ENCODE measurements at regions not wholly inside any gene's neighbourhood (a gene's known extent, or its start where the extent isn't known, plus 50 kb on each side); places are given as distances from the start of the nearest gene placed in this dataset.

DNA sequence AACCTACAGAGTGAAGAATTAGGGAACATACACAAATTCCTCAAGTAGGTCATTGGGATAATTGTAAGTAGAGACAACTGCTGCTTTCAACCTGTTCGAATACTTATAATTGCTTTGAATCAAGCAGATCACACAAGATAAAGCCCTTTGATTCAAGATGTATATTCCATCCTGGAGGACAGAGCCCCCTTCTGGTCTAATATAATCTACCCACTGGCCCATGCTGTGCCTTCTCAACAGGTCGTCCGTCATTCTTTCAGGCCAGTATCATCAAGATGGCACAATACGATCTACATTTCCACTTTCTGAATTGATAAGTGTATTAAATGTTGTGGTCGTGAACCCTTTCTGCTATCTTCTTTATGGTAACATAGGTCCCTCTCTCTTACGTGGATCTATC, 387.0 kb upstream of the CDH19 start:
- H3K4me3 Mint-ChIP-seq = no peak overlapping the region
- H3K9me3 Mint-ChIP-seq = peaks cover 7% of the 10 kb centered on the region
- no peaks in the 10 kb centered on the region for H3K27me3 Mint-ChIP-seq (ENCODE audit: insufficient read depth)
- no peaks in the 10 kb centered on the region for H3K4me1 Mint-ChIP-seq (ENCODE audit: low read depth)
- no peak overlapping the region for H3K27ac Mint-ChIP-seq
- no peaks in the 10 kb centered on the region for H3K36me3 Mint-ChIP-seq (ENCODE audit: low read depth)
- intact Hi-C loops (cut with micrococcal nuclease) = no loop called here
- DNase-seq (ENCODE audit: low spot score) = no peak

DNA sequence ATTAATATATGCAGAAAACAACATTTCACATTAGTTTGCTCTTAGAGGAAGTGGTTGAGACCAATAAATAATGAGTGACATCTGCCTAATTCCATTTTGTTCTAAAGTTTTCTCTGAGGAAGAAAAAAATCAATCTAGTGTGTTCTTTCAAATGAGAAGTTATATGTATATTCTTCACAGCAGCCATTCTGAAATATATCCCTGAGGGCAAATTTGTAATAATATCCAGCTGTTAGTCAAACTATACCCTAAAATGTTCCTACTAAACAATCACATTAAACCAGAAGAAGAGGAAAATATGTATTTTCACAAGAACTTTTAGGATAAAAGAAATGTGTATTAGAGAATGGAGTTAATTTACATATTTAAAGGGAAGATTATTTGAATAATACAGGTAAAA, 375.1 kb upstream of the CDH19 start:
- Mint-ChIP-seq H3K4me3 (no peak overlapping the region), H3K36me3 (ENCODE audit: low read depth) (no peaks in the 10 kb centered on the region), H3K4me1 (ENCODE audit: low read depth) (no peaks in the 10 kb centered on the region), H3K27me3 (ENCODE audit: insufficient read depth) (no peaks in the 10 kb centered on the region), H3K9me3 (no peaks in the 10 kb centered on the region), H3K27ac (no peak overlapping the region)
- DNase-seq (ENCODE audit: low spot score) = no peak
- intact Hi-C loops (cut with micrococcal nuclease) = no loop called here

DNA sequence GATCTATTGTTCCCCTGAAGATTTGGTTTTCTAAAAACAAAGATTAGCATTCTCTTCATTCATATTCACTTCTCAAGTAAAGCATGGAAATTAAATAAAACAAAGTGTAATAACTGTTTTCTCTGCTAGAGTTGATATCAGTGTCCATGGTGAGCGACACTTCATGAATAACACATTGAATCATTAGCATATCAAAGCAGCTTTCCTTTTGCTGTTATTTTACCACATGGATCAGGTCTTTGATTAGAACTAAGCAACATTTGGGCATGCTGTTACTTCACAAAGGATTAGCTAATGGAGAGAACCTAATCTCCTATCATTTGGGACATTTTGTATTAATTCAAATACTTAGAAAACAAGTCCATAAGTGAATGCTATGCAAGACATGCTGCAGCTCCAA, 368.8 kb upstream of the CDH19 start:
- no peak overlapping the region for H3K27ac Mint-ChIP-seq
- H3K36me3 Mint-ChIP-seq (ENCODE audit: low read depth) = no peaks in the 10 kb centered on the region
- DNase-seq (ENCODE audit: low spot score) = no peak
- no peak overlapping the region for H3K4me3 Mint-ChIP-seq
- intact Hi-C loops (cut with micrococcal nuclease) = no loop called here
- no peaks in the 10 kb centered on the region for H3K27me3 Mint-ChIP-seq (ENCODE audit: insufficient read depth)
- H3K9me3 Mint-ChIP-seq = no peaks in the 10 kb centered on the region
- H3K4me1 Mint-ChIP-seq (ENCODE audit: low read depth) = no peaks in the 10 kb centered on the region

DNA sequence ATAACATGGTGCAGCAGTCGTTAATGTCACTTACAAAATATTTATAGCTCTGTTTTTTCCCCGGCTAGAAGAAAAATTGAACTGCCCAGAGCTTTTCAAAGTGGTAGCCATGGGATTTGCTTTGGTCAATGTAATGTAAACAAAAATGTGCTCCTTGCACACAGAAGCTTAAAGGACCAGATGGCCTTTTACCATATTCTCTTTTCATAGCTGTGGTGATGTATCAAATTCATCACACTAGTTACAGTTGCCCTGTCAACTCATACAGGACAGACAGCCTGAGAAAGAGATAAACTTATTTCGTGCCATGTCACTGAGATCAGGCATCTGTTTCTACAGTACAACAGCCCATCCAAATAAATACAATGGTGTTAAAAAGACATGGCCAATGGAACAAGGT, 368.1 kb upstream of the CDH19 start:
- DNase-seq (ENCODE audit: low spot score) = no peak
- H3K4me1 Mint-ChIP-seq (ENCODE audit: low read depth) = no peaks in the 10 kb centered on the region
- H3K27me3 Mint-ChIP-seq (ENCODE audit: insufficient read depth) = no peaks in the 10 kb centered on the region
- H3K9me3 Mint-ChIP-seq = no peaks in the 10 kb centered on the region
- H3K4me3 Mint-ChIP-seq = no peak overlapping the region
- no peak overlapping the region for H3K27ac Mint-ChIP-seq
- intact Hi-C loops (cut with micrococcal nuclease) = no loop called here
- no peaks in the 10 kb centered on the region for H3K36me3 Mint-ChIP-seq (ENCODE audit: low read depth)

DNA sequence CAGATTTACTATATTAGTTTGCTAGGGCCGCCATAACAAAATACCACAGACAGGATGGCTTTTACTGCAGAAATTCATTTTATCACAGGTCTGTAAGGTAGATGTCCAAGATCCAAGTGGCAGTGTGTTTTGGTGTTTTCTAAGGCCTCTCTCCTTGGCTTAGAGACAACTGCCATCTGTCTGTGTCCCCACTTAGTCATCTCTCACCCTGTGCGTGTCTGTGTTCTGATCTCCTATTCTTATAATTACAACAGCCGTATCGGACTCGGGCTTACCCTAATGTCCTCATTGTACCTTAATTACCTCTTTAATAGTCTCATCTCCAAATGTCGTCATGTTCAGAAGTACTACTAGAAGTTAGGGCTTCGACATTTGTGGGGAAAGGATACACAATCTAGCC, 362.3 kb upstream of the CDH19 start:
- DNase-seq (ENCODE audit: low spot score) = no peak
- H3K36me3 Mint-ChIP-seq (ENCODE audit: low read depth) = no peaks in the 10 kb centered on the region
- no peak overlapping the region for H3K27ac Mint-ChIP-seq
- no peak overlapping the region for H3K4me3 Mint-ChIP-seq
- H3K9me3 Mint-ChIP-seq = no peaks in the 10 kb centered on the region
- intact Hi-C loops (cut with micrococcal nuclease) = no loop called here
- H3K27me3 Mint-ChIP-seq (ENCODE audit: insufficient read depth) = no peaks in the 10 kb centered on the region
- no peaks in the 10 kb centered on the region for H3K4me1 Mint-ChIP-seq (ENCODE audit: low read depth)

DNA sequence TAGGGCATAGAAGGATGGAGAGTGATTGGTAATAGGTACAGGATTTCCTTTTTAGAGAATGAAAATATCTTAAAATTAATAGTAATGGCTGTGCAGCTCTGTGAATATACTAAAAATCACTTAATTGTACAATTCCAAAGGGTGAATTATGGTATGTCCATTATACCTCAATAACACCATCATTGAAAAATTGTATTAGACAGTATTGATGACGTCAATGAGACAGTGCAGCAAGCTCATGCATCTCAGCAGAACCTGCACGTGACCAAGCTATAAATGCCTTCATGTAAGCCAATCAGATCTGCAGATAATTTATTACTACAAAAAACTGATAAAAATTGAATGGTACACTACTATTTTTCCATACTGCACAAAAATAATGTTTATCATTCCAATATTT, 354.4 kb upstream of the CDH19 start:
- Mint-ChIP-seq H3K27ac (no peak overlapping the region), H3K27me3 (ENCODE audit: insufficient read depth) (no peaks in the 10 kb centered on the region), H3K9me3 (no peaks in the 10 kb centered on the region), H3K36me3 (ENCODE audit: low read depth) (no peaks in the 10 kb centered on the region), H3K4me3 (no peak overlapping the region), H3K4me1 (ENCODE audit: low read depth) (no peaks in the 10 kb centered on the region)
- intact Hi-C loops (cut with micrococcal nuclease) = no loop called here
- DNase-seq (ENCODE audit: low spot score) = no peak

DNA sequence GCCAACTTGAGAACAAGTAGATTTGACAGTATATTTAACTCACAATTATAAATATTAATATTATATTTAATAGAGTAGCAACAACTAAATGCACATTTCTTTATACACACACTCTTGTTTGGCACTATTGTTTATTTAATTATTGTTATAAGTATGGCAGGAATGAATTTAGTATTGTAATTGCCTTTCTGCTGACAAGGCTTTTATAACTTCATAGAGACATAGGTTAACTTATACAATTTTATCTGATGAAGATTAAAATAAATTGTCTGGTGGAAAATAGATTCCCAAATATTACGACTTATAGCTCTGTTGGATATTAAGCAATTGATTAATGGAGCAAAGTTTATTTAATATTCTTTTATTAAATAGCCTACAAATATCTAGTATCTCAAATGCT, 347.9 kb upstream of the CDH19 start:
- Mint-ChIP-seq H3K27me3 (ENCODE audit: insufficient read depth) (no peaks in the 10 kb centered on the region), H3K4me1 (ENCODE audit: low read depth) (no peaks in the 10 kb centered on the region), H3K9me3 (peaks cover 13% of the 10 kb centered on the region), H3K4me3 (no peak overlapping the region), H3K36me3 (ENCODE audit: low read depth) (no peaks in the 10 kb centered on the region), H3K27ac (no peak overlapping the region)
- intact Hi-C loops (cut with micrococcal nuclease) = no loop called here
- DNase-seq (ENCODE audit: low spot score) = no peak

DNA sequence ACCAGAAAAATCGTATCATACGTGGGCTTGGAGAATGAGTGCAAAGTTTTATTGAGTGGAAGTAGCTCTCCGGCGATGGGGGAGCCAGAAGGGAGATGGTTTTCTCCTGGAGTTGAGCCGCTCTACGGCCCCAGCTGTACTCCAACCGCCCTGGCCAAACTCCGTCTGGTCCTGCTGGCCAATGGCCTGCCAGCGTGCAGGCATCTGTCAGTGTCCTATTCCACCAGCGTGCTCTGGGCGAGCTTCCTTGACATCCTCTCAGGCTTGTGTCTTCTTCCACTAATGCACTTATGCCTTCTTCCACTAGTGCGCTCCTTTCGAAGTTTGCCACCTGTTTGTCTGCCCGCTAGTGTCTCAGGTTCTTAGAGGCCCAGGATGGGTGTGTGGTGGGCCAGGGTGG, 345.5 kb upstream of the CDH19 start:
- no peak for DNase-seq (ENCODE audit: low spot score)
- H3K27me3 Mint-ChIP-seq (ENCODE audit: insufficient read depth) = no peaks in the 10 kb centered on the region
- H3K4me1 Mint-ChIP-seq (ENCODE audit: low read depth) = no peaks in the 10 kb centered on the region
- no peaks in the 10 kb centered on the region for H3K36me3 Mint-ChIP-seq (ENCODE audit: low read depth)
- H3K4me3 Mint-ChIP-seq = no peak overlapping the region
- no peak overlapping the region for H3K27ac Mint-ChIP-seq
- H3K9me3 Mint-ChIP-seq = peaks cover 17% of the 10 kb centered on the region
- intact Hi-C loops (cut with micrococcal nuclease) = no loop called here

DNA sequence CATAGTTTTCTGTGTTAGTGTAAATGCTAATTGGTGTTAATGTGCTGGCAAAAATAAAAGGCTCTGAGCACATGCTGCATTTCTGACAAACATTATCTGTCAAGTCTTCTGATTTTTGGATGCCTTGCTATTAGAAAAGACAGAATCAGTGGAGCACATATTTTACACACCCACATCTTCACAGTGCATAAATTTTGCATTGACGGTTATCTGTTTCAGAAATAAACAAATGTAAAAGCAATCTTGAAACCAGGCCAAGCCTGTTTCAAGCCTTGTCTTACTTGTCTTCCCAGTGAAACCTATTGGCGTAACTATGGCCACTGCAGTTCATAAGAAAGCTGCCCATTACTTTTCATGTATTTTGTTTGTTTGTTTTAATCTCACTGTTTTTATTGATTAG, 333.7 kb upstream of the CDH19 start:
- H3K4me3 Mint-ChIP-seq = no peak overlapping the region
- intact Hi-C loops (cut with micrococcal nuclease) = no loop called here
- no peak overlapping the region for H3K27ac Mint-ChIP-seq
- H3K9me3 Mint-ChIP-seq = peaks cover 3% of the 10 kb centered on the region
- no peaks in the 10 kb centered on the region for H3K27me3 Mint-ChIP-seq (ENCODE audit: insufficient read depth)
- no peak for DNase-seq (ENCODE audit: low spot score)
- H3K4me1 Mint-ChIP-seq (ENCODE audit: low read depth) = no peaks in the 10 kb centered on the region
- no peaks in the 10 kb centered on the region for H3K36me3 Mint-ChIP-seq (ENCODE audit: low read depth)

DNA sequence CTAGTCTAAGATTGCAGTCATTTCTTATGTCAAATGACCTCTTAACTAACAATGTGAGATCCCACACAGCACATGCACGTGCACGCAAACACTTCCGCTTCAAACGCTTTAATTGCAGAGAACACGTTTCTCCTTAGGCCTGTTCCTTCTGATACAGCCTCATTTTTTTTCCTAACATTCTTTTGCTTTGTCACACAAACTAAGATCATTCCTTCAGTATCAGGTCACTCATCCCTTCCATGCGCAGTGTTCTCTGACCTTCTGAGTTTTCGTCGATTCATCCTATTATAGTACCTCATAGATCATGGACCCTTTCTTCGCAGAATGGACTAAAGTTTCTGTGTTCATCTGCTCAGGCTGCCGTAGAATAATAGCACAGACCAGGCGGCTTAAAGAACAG, 327.1 kb upstream of the CDH19 start:
- Mint-ChIP-seq H3K9me3 (no peaks in the 10 kb centered on the region), H3K36me3 (ENCODE audit: low read depth) (no peaks in the 10 kb centered on the region), H3K27ac (no peak overlapping the region), H3K4me1 (ENCODE audit: low read depth) (no peaks in the 10 kb centered on the region), H3K4me3 (no peak overlapping the region), H3K27me3 (ENCODE audit: insufficient read depth) (peaks cover 2% of the 10 kb centered on the region)
- intact Hi-C loops (cut with micrococcal nuclease) = no loop called here
- DNase-seq (ENCODE audit: low spot score) = no peak

DNA sequence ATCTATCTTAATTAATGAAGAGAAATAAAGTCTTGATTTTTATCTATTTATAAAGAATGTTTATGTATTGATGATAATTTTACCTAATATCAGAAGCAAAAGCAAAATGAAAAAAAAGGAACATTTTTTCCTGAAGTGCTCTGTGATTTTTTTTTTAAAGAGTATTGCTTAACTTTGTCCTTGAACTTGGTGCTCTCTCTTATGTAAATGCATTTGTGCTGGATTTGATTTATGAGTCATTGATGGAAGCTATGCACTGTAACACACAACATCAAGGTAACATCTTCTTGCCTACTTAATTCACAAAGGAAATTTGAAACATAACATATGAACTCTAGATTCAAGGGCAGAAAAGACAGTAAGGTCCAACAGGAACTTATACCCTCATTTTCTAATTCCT, 312.9 kb upstream of the CDH19 start:
- no peak for DNase-seq (ENCODE audit: low spot score)
- Mint-ChIP-seq H3K4me3 (no peak overlapping the region), H3K27me3 (ENCODE audit: insufficient read depth) (no peaks in the 10 kb centered on the region), H3K36me3 (ENCODE audit: low read depth) (no peaks in the 10 kb centered on the region), H3K4me1 (ENCODE audit: low read depth) (no peaks in the 10 kb centered on the region), H3K27ac (no peak overlapping the region), H3K9me3 (no peaks in the 10 kb centered on the region)
- intact Hi-C loops (cut with micrococcal nuclease) = no loop called here

DNA sequence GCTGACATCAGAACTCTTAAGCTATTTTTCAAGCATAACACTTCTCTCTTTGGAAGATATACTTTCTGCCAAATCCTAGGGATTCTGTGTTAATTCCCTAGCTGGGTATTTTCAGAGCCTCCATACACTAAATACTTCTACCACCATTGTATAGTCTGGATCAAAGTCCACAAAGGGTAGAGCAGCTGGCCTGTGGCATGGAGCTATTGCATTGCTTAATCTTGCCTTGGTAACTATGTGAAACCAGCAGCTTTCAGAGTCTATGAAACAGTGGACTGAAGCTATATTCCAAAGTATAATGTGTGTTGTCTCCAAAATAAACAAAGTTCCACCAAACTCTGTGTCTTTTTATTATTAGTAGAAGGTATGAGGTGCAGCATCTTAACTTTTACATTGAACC, 296.9 kb upstream of the CDH19 start:
- H3K27me3 Mint-ChIP-seq (ENCODE audit: insufficient read depth) = no peaks in the 10 kb centered on the region
- DNase-seq (ENCODE audit: low spot score) = no peak
- H3K27ac Mint-ChIP-seq = no peak overlapping the region
- H3K36me3 Mint-ChIP-seq (ENCODE audit: low read depth) = no peaks in the 10 kb centered on the region
- H3K4me3 Mint-ChIP-seq = no peak overlapping the region
- intact Hi-C loops (cut with micrococcal nuclease) = no loop called here
- H3K9me3 Mint-ChIP-seq = no peaks in the 10 kb centered on the region
- no peaks in the 10 kb centered on the region for H3K4me1 Mint-ChIP-seq (ENCODE audit: low read depth)

DNA sequence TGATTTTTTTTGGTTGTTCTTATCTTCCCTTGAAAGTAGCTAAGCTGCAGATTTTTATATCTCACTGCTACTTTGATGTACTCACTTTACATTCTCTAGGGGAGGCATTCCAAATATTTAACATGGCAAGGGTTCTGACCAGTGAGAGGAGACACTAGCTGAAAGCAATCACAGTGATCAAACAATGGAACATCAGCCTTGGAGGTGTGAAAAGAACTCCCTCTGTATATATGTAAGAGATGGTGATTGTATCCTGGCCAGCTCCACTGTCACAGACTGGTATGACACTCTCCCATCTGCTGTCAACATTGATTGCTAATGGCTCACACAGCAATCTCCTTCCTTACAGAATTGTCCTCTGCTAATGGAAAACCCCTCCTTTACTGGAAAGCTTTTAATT, 291.7 kb upstream of the CDH19 start:
- H3K36me3 Mint-ChIP-seq (ENCODE audit: low read depth) = no peaks in the 10 kb centered on the region

DNA sequence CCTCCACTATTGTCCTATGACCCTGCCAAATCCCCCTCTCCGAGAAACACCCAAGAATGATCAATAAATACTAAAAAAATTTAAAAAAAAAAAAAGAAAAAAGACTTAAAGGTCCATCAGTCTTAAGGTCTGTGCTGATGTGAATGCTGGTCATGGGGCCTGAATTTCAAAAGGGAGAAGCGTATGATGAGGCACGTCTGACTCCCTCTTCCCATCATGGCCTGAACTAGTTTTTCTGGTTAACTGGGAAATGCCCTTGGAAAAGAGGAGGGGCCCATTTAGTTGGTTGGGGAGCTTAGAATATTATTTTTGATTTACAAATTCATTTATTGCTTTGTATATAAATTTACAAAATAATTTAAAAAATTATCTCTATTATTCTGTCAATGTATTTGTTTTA, 291.0 kb upstream of the CDH19 start:
- no peaks in the 10 kb centered on the region for H3K9me3 Mint-ChIP-seq
- intact Hi-C loops (cut with micrococcal nuclease) = no loop called here
- no peak overlapping the region for H3K4me3 Mint-ChIP-seq
- no peaks in the 10 kb centered on the region for H3K4me1 Mint-ChIP-seq (ENCODE audit: low read depth)
- H3K27me3 Mint-ChIP-seq (ENCODE audit: insufficient read depth) = no peaks in the 10 kb centered on the region
- H3K36me3 Mint-ChIP-seq (ENCODE audit: low read depth) = no peaks in the 10 kb centered on the region
- no peak overlapping the region for H3K27ac Mint-ChIP-seq
- no peak for DNase-seq (ENCODE audit: low spot score)

More for the DNA sequence above, 291.7 kb upstream of the CDH19 start:
- DNase-seq (ENCODE audit: low spot score) = no peak
- Mint-ChIP-seq H3K27me3 (ENCODE audit: insufficient read depth) (no peaks in the 10 kb centered on the region), H3K4me3 (no peak overlapping the region), H3K4me1 (ENCODE audit: low read depth) (no peaks in the 10 kb centered on the region), H3K27ac (no peak overlapping the region), H3K9me3 (no peaks in the 10 kb centered on the region)
- intact Hi-C loops (cut with micrococcal nuclease) = no loop called here

Data from activated T-helper 1 cell treated with anti-CD3 and anti-CD28 coated beads, Interleukin-12 subunit alpha, Interleukin-12 subunit beta, Interleukin-2, Interleukin-4 antibody, amounts not matched to agents 30 ng/mL and 10 ng/mL and 1 ng/mL, durations not matched to agents 14 hours and 24 hours and 36 hours (primary cell).